PFSK-1 (cell line): ENCODE measurements at regions not wholly inside any gene's neighbourhood (a gene's known extent, or its start where the extent isn't known, plus 50 kb on each side); places are given as distances from the start of the nearest gene placed in this dataset.

Source experiments
- FOXP2 ChIP-seq: optimal IDR thresholded peaks from 2 replicates; pipeline ENCODE3; 2011; ENCODE audit warnings: borderline replicate concordance, control low read depth, inconsistent platforms; ENCODE audit not compliant: insufficient read depth; ENCODE audit errors: extremely low read length, extremely low read depth
- POLR2AphosphoS5 ChIP-seq: IDR thresholded peaks from 2 replicates; pipeline ENCODE4 v1.6.1; 2012; ENCODE audit warnings: low read depth, mild to moderate bottlenecking, control low read depth, low read length, moderate library complexity
- REST ChIP-seq, 2 experiments: IDR thresholded peaks; 2 replicates each; pipeline versions ENCODE4 v1.6.1 to v1.8.0; 2011 to 2012; ENCODE audit warnings: low read depth in 2 of 2, low read length in 2 of 2, control low read depth in 1 of 2, inconsistent platforms in 1 of 2, mild to moderate bottlenecking in 1 of 2, moderate library complexity in 1 of 2; ENCODE audit not compliant: insufficient read depth in 1 of 2
- SIN3A ChIP-seq: IDR thresholded peaks from 2 replicates; pipeline ENCODE4 v1.6.1; 2012; ENCODE audit warnings: mild to moderate bottlenecking, low read length, moderate library complexity, borderline replicate concordance; ENCODE audit not compliant: insufficient read depth
- TAF1 ChIP-seq: IDR thresholded peaks from 2 replicates; pipeline ENCODE4 v1.6.1; 2012; ENCODE audit warnings: low read length, control low read depth, borderline replicate concordance; ENCODE audit not compliant: insufficient read depth

- TF ChIP-seq SIN3A (no peak), TAF1 (no peak), POLR2AphosphoS5 (no peak)
These were observed 235.8 kb upstream of the TLE4 start for GRCh38 chr9:79335987-79336386.

- no peak for TF ChIP-seq SIN3A
- TF ChIP-seq REST (IDR thresholded peaks at IDR 0.05; ENCODE audit: insufficient read depth in 1 of 2, low read depth in 2 of 2, low read length in 2 of 2): no peak
- TF ChIP-seq POLR2AphosphoS5: no peak
- TF ChIP-seq TAF1: no peak
- TF ChIP-seq FOXP2: no peak
These were observed 230.2 kb upstream of the TLE4 start for GRCh38 chr9:79341561-79341960.

GRCh38 chr9:79346350-79347020 is 225.3 kb upstream of the TLE4 start:
- TF ChIP-seq SIN3A (no peak), TAF1 (no peak), REST (IDR thresholded peaks at IDR 0.05; ENCODE audit: insufficient read depth in 1 of 2, low read depth in 2 of 2, low read length in 2 of 2) (no peak), POLR2AphosphoS5 (no peak), FOXP2 (no peak)

GRCh38 chr9:79352322-79352721 is 219.4 kb upstream of the TLE4 start:
- TF ChIP-seq TAF1: no peak
- no peak for TF ChIP-seq SIN3A
- no peak for TF ChIP-seq POLR2AphosphoS5
- TF ChIP-seq FOXP2: no peak
- no peak for TF ChIP-seq REST (IDR thresholded peaks at IDR 0.05; ENCODE audit: insufficient read depth in 1 of 2, low read depth in 2 of 2, low read length in 2 of 2)

GRCh38 chr9:79353856-79354520 is 217.8 kb upstream of the TLE4 start:
- TF ChIP-seq POLR2AphosphoS5 (no peak), SIN3A (no peak), REST (IDR thresholded peaks at IDR 0.05; ENCODE audit: insufficient read depth in 1 of 2, low read depth in 2 of 2, low read length in 2 of 2) (no peak), FOXP2 (no peak), TAF1 (no peak)
